HCT116 (cell line): ENCODE measurements at regions not wholly inside any gene's neighbourhood (a gene's known extent, or its start where the extent isn't known, plus 50 kb on each side); places are given as distances from the start of the nearest gene placed in this dataset.

Experiments used
- ATAC-seq: fragments of 200-7000 bp; cut with Tn5 transposase; 2 replicates; pipeline ENCODE4 v1.9.1; 2020; ENCODE audit warnings: mild to moderate bottlenecking, moderate library complexity
- BruUV-seq: library from RNA; stranded (reverse); fragments of 400-500 nt; replicated peaks from 2 replicates; lab custom pipeline; 2021; lab: Mats Ljungman, UMichigan
- CTCF ChIA-PET: fragments of 300-600 bp; sonication (Branson Sonifier 250); formaldehyde crosslinking; loops from one replicate; lab custom pipeline; 2021; ENCODE audit warnings: antibody characterized with exemption; lab: Charles Lee
- POLR2A ChIA-PET: fragments of 300-600, 350-600 bp; sonication (Branson Sonifier 250); formaldehyde crosslinking; loops from one replicate; lab custom pipeline; 2021; ENCODE audit warnings: antibody characterized with exemption; lab: Charles Lee
- RAD21 ChIA-PET, 2 experiments: fragments of 300-600 bp; sonication (Branson Sonifier 250); formaldehyde crosslinking; loops; one replicate each; lab custom pipeline; 2023; ENCODE audit warnings: low total read pairs in 2 of 2; ENCODE audit not compliant: uncharacterized antibody in 2 of 2, unreplicated experiment in 2 of 2, low non-redundant PET in 1 of 2; lab: Charles Lee
- DNase-seq: peaks from one replicate; pipeline ENCODE4 v3.0.0-alpha.2; 2010; ENCODE audit warnings: low read depth, low spot score
- H2AFZ ChIP-seq: fragments of 200-600 bp; shearing (Covaris generic), sonication (generic); 2 replicates; pipeline ENCODE4 v1.6.1; 2017; ENCODE audit warnings: low read depth, mixed run types, mixed read lengths, antibody characterized with exemption, low read length; ENCODE audit not compliant: poor library complexity, severe bottlenecking
- H3K27ac ChIP-seq: 2 replicates; pipeline ENCODE4 v1.5.1; 2012; ENCODE audit warnings: low read depth, low read length
- H3K27me3 ChIP-seq: fragments of 200-600 bp; sonication (generic); 2 replicates; pipeline ENCODE4 v1.6.1; 2016; ENCODE audit warnings: mixed run types, low read length, mixed read lengths; ENCODE audit not compliant: insufficient read depth
- H3K36me3 ChIP-seq, 2 experiments: fragments of 200-500 bp in 1 of 2; fragments of 200-600 bp in 1 of 2; sonication (Bioruptor generic) in 1 of 2; sonication (generic) in 1 of 2; 2 replicates each; pipeline versions ENCODE4 v1.5.1 to v1.6.1; 2014 to 2016; ENCODE audit warnings: low read length in 2 of 2, inconsistent platforms in 1 of 2, mixed read lengths in 1 of 2, mixed run types in 1 of 2; ENCODE audit not compliant: insufficient read depth in 2 of 2, control insufficient read depth in 1 of 2
- H3K4me1 ChIP-seq, 2 experiments: fragments of 200-600 bp in 1 of 2; sonication (generic) in 1 of 2; 2 replicates each; pipeline versions ENCODE4 v1.5.1 to v1.6.1; 2012 to 2017; ENCODE audit warnings: low read length in 2 of 2, inconsistent platforms in 1 of 2, mild to moderate bottlenecking in 1 of 2, mixed read lengths in 1 of 2, mixed run types in 1 of 2, moderate library complexity in 1 of 2; ENCODE audit not compliant: insufficient read depth in 2 of 2, control insufficient read depth in 1 of 2
- H3K4me2 ChIP-seq: fragments of 200-600 bp; sonication (generic); 2 replicates; pipeline ENCODE4 v1.6.1; 2017; ENCODE audit warnings: mixed run types, low read length, mixed read lengths
- H3K4me3 ChIP-seq, 2 experiments: fragments of 200-600 bp in 1 of 2; sonication (generic) in 1 of 2; replicated peaks in 1 of 2; 2 replicates each; pipeline ENCODE4 v1.5.1; 2011 to 2016; ENCODE audit warnings: low read length in 2 of 2, control low read depth in 1 of 2, low read depth in 1 of 2, mild to moderate bottlenecking in 1 of 2, mixed read lengths in 1 of 2, mixed run types in 1 of 2
- H3K79me2 ChIP-seq: fragments of 200-600 bp; sonication (generic); 2 replicates; pipeline ENCODE4 v1.6.1; 2017; ENCODE audit warnings: mild to moderate bottlenecking, mixed run types, low read length, moderate library complexity, mixed read lengths; ENCODE audit not compliant: insufficient read depth
- H3K9ac ChIP-seq: fragments of 200-600 bp; sonication (generic); 2 replicates; pipeline ENCODE4 v1.6.1; 2016; ENCODE audit warnings: low read length, mixed read lengths
- H3K9me2 ChIP-seq: fragments of 200-600 bp; sonication (generic), shearing (Covaris generic); 2 replicates; pipeline ENCODE4 v1.6.1; 2017; ENCODE audit warnings: mixed run types, mild to moderate bottlenecking, moderate library complexity; ENCODE audit not compliant: insufficient read depth
- H3K9me3 ChIP-seq, 2 experiments: fragments of 200-500 bp in 1 of 2; fragments of 200-600 bp in 1 of 2; sonication (Bioruptor generic) in 1 of 2; sonication (generic) in 1 of 2; 2 replicates each; pipeline ENCODE4 v1.6.1; 2014 to 2017; ENCODE audit warnings: low read length in 2 of 2, mixed read lengths in 2 of 2, inconsistent platforms in 1 of 2, low read depth in 1 of 2, mild to moderate bottlenecking in 1 of 2, mixed run types in 1 of 2, moderate library complexity in 1 of 2; ENCODE audit not compliant: control insufficient read depth in 1 of 2, insufficient read depth in 1 of 2
- H4K20me1 ChIP-seq: fragments of 200-600 bp; sonication (generic), shearing (Covaris generic); 2 replicates; pipeline ENCODE4 v1.6.1; 2017; ENCODE audit warnings: mixed run types, mild to moderate bottlenecking, moderate library complexity; ENCODE audit not compliant: insufficient read depth
- CEBPB ChIP-seq: IDR thresholded peaks from 2 replicates; pipeline ENCODE4 v1.6.1; 2012; ENCODE audit warnings: low read depth
- ELF1 ChIP-seq: IDR thresholded peaks from 2 replicates; pipeline ENCODE4 v1.6.1; 2012; ENCODE audit warnings: low read depth, borderline replicate concordance
- EZH2phosphoT487 ChIP-seq: fragments of 200-600 bp; IDR thresholded peaks from 2 replicates; pipeline ENCODE4 v1.6.1; 2018; ENCODE audit warnings: antibody characterized with exemption, borderline replicate concordance
- JUND ChIP-seq: IDR thresholded peaks from 2 replicates; pipeline ENCODE4 v1.6.1; 2012
- MAX ChIP-seq: IDR thresholded peaks from 2 replicates; pipeline ENCODE4 v1.6.1; 2012
- POLR2AphosphoS5 ChIP-seq: IDR thresholded peaks from 2 replicates; pipeline ENCODE4 v1.6.1; 2011; ENCODE audit warnings: mild to moderate bottlenecking, low read depth, low read length, moderate library complexity
- TCF7L2 ChIP-seq: IDR thresholded peaks from 2 replicates; pipeline ENCODE4 v1.7.0; 2011; ENCODE audit warnings: borderline replicate concordance, inconsistent platforms; ENCODE audit not compliant: insufficient read depth, insufficient read length; ENCODE audit errors: extremely low read depth
- ZFX ChIP-seq: fragments of 450-650 bp; IDR thresholded peaks from 2 replicates; pipeline ENCODE4 v1.6.1; 2017
- intact Hi-C: fragments of 100-400 bp; cut with micrococcal nuclease; formaldehyde crosslinking; loops from 2 replicates; pipeline ENCODE4 v1.10.0; 2022
- TF ChIP-seq, protein P1 (sequence below), 3 experiments: fragments of 200-600 bp in 1 of 3; sonication (generic) in 1 of 3; IDR thresholded peaks in 2 of 3; conservative IDR thresholded peaks in 1 of 3; 2 replicates each; pipeline ENCODE4 v1.5.1; 2012 to 2017; ENCODE audit warnings: low read depth in 2 of 3, low read length in 2 of 3, antibody characterized with exemption in 1 of 3, borderline replicate concordance in 1 of 3, control low read depth in 1 of 3, mild to moderate bottlenecking in 1 of 3, mixed read lengths in 1 of 3, mixed run types in 1 of 3, moderate library complexity in 1 of 3; ENCODE audit not compliant: insufficient read depth in 1 of 3
- TF ChIP-seq, protein P2 (sequence below): IDR thresholded peaks from 2 replicates; pipeline ENCODE4 v1.6.1; 2011; ENCODE audit warnings: mild to moderate bottlenecking, low read length, moderate library complexity; ENCODE audit not compliant: insufficient replicate concordance; ENCODE audit errors: extremely low read depth

DNA sequence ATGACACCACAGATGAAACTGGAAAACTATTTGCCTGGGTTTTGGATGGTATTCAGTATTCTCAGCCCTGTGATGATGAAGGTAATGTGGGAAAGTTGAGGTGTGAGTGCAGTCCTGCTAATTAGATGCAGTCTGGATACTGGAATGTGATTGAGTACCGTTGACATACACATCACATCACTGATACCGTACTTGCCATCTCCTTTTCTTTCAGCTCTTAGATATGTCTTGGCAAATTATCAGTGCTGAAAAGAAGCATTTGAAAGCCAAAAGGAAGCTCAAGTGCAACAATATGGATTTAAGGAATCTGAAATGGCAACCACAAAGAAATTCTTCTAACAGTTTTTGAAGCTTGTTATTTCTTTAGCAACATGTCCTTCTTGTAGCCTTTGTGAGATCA, 381.4 kb upstream of the TGFBR2 start (continued):
- TF ChIP-seq EZH2phosphoT487: no peak
- TF ChIP-seq JUND: no peak
- no peak for TF ChIP-seq POLR2AphosphoS5
- TF ChIP-seq, protein P1, sequence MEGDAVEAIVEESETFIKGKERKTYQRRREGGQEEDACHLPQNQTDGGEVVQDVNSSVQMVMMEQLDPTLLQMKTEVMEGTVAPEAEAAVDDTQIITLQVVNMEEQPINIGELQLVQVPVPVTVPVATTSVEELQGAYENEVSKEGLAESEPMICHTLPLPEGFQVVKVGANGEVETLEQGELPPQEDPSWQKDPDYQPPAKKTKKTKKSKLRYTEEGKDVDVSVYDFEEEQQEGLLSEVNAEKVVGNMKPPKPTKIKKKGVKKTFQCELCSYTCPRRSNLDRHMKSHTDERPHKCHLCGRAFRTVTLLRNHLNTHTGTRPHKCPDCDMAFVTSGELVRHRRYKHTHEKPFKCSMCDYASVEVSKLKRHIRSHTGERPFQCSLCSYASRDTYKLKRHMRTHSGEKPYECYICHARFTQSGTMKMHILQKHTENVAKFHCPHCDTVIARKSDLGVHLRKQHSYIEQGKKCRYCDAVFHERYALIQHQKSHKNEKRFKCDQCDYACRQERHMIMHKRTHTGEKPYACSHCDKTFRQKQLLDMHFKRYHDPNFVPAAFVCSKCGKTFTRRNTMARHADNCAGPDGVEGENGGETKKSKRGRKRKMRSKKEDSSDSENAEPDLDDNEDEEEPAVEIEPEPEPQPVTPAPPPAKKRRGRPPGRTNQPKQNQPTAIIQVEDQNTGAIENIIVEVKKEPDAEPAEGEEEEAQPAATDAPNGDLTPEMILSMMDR (IDR thresholded peaks at IDR 0.05 in 2 of 3, conservative IDR thresholded peaks at IDR 0.05 in 1 of 3; ENCODE audit: borderline replicate concordance in 1 of 3, insufficient read depth in 1 of 3, low read depth in 2 of 3, low read length in 2 of 3): no peak
- no peak for TF ChIP-seq ELF1
- no peak for TF ChIP-seq MAX
- TF ChIP-seq TCF7L2: no peak
- no peak for TF ChIP-seq ZFX
- TF ChIP-seq, all 23 proteins: peak for 0

- H3K79me2 ChIP-seq: no peaks in the 10 kb centered on the region
- no TSS peak for BruUV-seq
- H3K9me3 ChIP-seq: no peaks in the 10 kb centered on the region
- no peaks in the 10 kb centered on the region for H3K36me3 ChIP-seq
- no peak for DNase-seq
- H4K20me1 ChIP-seq: no peaks in the 10 kb centered on the region
- no peak overlapping the region for H3K4me3 ChIP-seq
- no peaks in the 10 kb centered on the region for H3K9me2 ChIP-seq
- POLR2A ChIA-PET: no interaction called here
- no peak overlapping the region for H3K27ac ChIP-seq
- no peak for ATAC-seq
- RAD21 ChIA-PET: no interaction called here
- intact Hi-C loops: no loop called here
- no peak overlapping the region for H3K4me2 ChIP-seq
- no peaks in the 10 kb centered on the region for H3K27me3 ChIP-seq
- TF ChIP-seq, protein P2, sequence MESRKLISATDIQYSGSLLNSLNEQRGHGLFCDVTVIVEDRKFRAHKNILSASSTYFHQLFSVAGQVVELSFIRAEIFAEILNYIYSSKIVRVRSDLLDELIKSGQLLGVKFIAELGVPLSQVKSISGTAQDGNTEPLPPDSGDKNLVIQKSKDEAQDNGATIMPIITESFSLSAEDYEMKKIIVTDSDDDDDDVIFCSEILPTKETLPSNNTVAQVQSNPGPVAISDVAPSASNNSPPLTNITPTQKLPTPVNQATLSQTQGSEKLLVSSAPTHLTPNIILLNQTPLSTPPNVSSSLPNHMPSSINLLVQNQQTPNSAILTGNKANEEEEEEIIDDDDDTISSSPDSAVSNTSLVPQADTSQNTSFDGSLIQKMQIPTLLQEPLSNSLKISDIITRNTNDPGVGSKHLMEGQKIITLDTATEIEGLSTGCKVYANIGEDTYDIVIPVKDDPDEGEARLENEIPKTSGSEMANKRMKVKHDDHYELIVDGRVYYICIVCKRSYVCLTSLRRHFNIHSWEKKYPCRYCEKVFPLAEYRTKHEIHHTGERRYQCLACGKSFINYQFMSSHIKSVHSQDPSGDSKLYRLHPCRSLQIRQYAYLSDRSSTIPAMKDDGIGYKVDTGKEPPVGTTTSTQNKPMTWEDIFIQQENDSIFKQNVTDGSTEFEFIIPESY: no peak
- no peak for TF ChIP-seq CEBPB
- no peak for TF ChIP-seq MAX
- no peak for TF ChIP-seq TCF7L2
- H3K4me1 ChIP-seq: peaks cover 18 to 27% of the 10 kb centered on the region in 2 experiments
- H3K9ac ChIP-seq: no peak overlapping the region
- H2AFZ ChIP-seq: no peak overlapping the region
- CTCF ChIA-PET: no interaction called here
These were observed 379.7 kb upstream of the TGFBR2 start for GRCh38 chr3:30226601-30227151.
